Suprapubic skin (tissue), 4 donors: ENCODE measurements at regions not wholly inside any gene's neighbourhood (a gene's known extent, or its start where the extent isn't known, plus 50 kb on each side); places are given as distances from the start of the nearest gene placed in this dataset.

ENCODE experiments used
- DNase-seq, 2 donors: peaks; one replicate each; pipeline ENCODE4 v3.0.0-alpha.2; 2019; ENCODE audit warnings: low spot score in 2 of 2
- H3K27ac ChIP-seq: fragments of 200-600 bp; sonication (generic); one replicate; pipeline ENCODE4 v1.5.1; 2019
- H3K27me3 ChIP-seq: fragments of 200-600 bp; sonication (generic); one replicate; pipeline ENCODE4 v1.5.1; 2019
- H3K36me3 ChIP-seq: fragments of 200-600 bp; sonication (generic); one replicate; pipeline ENCODE4 v1.5.1; 2019
- H3K4me1 ChIP-seq: fragments of 200-600 bp; sonication (generic); one replicate; pipeline ENCODE4 v1.5.1; 2019
- H3K4me3 ChIP-seq: fragments of 200-600 bp; sonication (generic); one replicate; pipeline ENCODE4 v1.5.1; 2019; ENCODE audit warnings: mild to moderate bottlenecking
- H3K9me3 ChIP-seq: fragments of 200-600 bp; sonication (generic); one replicate; pipeline ENCODE4 v1.5.1; 2019
- EP300 ChIP-seq: sonication (generic); formaldehyde crosslinking; IDR thresholded peaks from one replicate; pipeline ENCODE4 v1.6.1; 2017; ENCODE audit warnings: antibody characterized with exemption
- POLR2A ChIP-seq, 2 donors: fragments of 450-650 bp; IDR thresholded peaks; one replicate each; pipeline ENCODE4 v1.6.1; 2017; ENCODE audit warnings: antibody characterized with exemption in 2 of 2, mild to moderate bottlenecking in 2 of 2, moderate library complexity in 2 of 2
- POLR2AphosphoS5 ChIP-seq, 3 donors: sonication (generic); formaldehyde crosslinking; IDR thresholded peaks; one replicate each; pipeline ENCODE4 v1.6.1; 2017; ENCODE audit warnings: antibody characterized with exemption in 3 of 3
- WGBS: methylation state at CpG from one replicate; pipeline ENCODE4 v1.1.5; 2018; 5-methylcytosine and 5-hydroxymethylcytosine counted together
- TF ChIP-seq, protein P1 (sequence below), 2 donors: fragments of 200-600 bp in 1 of 2; fragments of 450-650 bp in 1 of 2; sonication (generic) in 1 of 2; IDR thresholded peaks; one replicate each; pipeline ENCODE4 v1.5.1; 2016 to 2019; ENCODE audit warnings: antibody characterized with exemption in 2 of 2, mild to moderate bottlenecking in 1 of 2, moderate library complexity in 1 of 2

- no peaks in the 10 kb centered on the region for H3K9me3 ChIP-seq
- H3K4me1 ChIP-seq = peaks cover 30% of the 10 kb centered on the region
- 33% methylated on average over 5 of the region's 5 CpGs for WGBS
- TF ChIP-seq POLR2A (IDR thresholded peaks at IDR 0.05) = no peak
- TF ChIP-seq POLR2AphosphoS5 (IDR thresholded peaks at IDR 0.05) = no peak
- no peak for TF ChIP-seq EP300
- TF ChIP-seq, protein P1, sequence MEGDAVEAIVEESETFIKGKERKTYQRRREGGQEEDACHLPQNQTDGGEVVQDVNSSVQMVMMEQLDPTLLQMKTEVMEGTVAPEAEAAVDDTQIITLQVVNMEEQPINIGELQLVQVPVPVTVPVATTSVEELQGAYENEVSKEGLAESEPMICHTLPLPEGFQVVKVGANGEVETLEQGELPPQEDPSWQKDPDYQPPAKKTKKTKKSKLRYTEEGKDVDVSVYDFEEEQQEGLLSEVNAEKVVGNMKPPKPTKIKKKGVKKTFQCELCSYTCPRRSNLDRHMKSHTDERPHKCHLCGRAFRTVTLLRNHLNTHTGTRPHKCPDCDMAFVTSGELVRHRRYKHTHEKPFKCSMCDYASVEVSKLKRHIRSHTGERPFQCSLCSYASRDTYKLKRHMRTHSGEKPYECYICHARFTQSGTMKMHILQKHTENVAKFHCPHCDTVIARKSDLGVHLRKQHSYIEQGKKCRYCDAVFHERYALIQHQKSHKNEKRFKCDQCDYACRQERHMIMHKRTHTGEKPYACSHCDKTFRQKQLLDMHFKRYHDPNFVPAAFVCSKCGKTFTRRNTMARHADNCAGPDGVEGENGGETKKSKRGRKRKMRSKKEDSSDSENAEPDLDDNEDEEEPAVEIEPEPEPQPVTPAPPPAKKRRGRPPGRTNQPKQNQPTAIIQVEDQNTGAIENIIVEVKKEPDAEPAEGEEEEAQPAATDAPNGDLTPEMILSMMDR (IDR thresholded peaks at IDR 0.05) = no peak
- H3K4me3 ChIP-seq = no peak overlapping the region
- no peaks in the 10 kb centered on the region for H3K36me3 ChIP-seq
- H3K27me3 ChIP-seq = no peaks in the 10 kb centered on the region
- H3K27ac ChIP-seq = no peak overlapping the region
- DNase-seq = no peak
Observed at GRCh38 chr7:25672496-25672895, 444.2 kb upstream of the NPVF start.

GRCh38 chr7:25675789-25676474, 447.6 kb upstream of the NPVF start:
- Histone ChIP-seq H3K27ac (no peak overlapping the region), H3K27me3 (no peaks in the 10 kb centered on the region), H3K36me3 (no peaks in the 10 kb centered on the region), H3K9me3 (no peaks in the 10 kb centered on the region), H3K4me3 (no peak overlapping the region), H3K4me1 (peaks cover 9% of the 10 kb centered on the region)
- TF ChIP-seq EP300 (no peak), POLR2A (IDR thresholded peaks at IDR 0.05) (no peak), POLR2AphosphoS5 (IDR thresholded peaks at IDR 0.05) (no peak)
- TF ChIP-seq, protein P1 (IDR thresholded peaks at IDR 0.05) = no peak
- 70% methylated on average over 4 of the region's 4 CpGs for WGBS
- DNase-seq = no peak

GRCh38 chr7:25677595-25677994, 449.3 kb upstream of the NPVF start:
- TF ChIP-seq EP300 = no peak
- TF ChIP-seq POLR2A (IDR thresholded peaks at IDR 0.05) = no peak
- TF ChIP-seq, protein P1 (IDR thresholded peaks at IDR 0.05) = no peak
- no peak for TF ChIP-seq POLR2AphosphoS5 (IDR thresholded peaks at IDR 0.05)
- 86% methylated on average over 4 of the region's 4 CpGs for WGBS
- Histone ChIP-seq H3K27me3 (no peaks in the 10 kb centered on the region), H3K4me1 (no peaks in the 10 kb centered on the region), H3K4me3 (no peak overlapping the region), H3K9me3 (no peaks in the 10 kb centered on the region), H3K27ac (no peak overlapping the region), H3K36me3 (no peaks in the 10 kb centered on the region)
- DNase-seq = no peak

DNA sequence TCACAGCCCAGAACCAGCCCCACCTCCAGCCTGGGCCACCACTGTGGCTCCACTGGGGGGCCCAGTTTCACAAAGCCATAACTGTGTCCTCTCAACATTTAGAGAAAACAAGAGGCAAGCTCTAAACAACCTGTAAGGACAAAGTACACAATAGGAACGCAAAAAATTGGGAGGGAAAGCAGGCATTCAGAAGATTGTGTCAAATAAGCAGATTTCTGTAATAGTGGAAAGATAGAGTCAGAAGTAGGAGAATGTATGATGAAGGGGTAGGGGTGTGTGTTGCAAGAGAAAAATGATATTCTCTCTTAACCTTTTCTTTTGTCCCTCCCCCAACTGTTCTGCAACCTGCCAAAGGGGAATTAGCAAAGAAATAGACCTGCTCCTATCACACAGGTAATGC, 449.9 kb upstream of the NPVF start:
- WGBS = 96% methylated on average over 1 of the region's 1 CpG
- Histone ChIP-seq H3K9me3 (no peaks in the 10 kb centered on the region), H3K4me1 (no peaks in the 10 kb centered on the region), H3K27ac (no peak overlapping the region), H3K27me3 (no peaks in the 10 kb centered on the region), H3K4me3 (no peak overlapping the region), H3K36me3 (no peaks in the 10 kb centered on the region)
- TF ChIP-seq, protein P1 (IDR thresholded peaks at IDR 0.05) = no peak
- TF ChIP-seq POLR2A (IDR thresholded peaks at IDR 0.05) (no peak), EP300 (no peak), POLR2AphosphoS5 (IDR thresholded peaks at IDR 0.05) (no peak)
- DNase-seq = no peak

DNA sequence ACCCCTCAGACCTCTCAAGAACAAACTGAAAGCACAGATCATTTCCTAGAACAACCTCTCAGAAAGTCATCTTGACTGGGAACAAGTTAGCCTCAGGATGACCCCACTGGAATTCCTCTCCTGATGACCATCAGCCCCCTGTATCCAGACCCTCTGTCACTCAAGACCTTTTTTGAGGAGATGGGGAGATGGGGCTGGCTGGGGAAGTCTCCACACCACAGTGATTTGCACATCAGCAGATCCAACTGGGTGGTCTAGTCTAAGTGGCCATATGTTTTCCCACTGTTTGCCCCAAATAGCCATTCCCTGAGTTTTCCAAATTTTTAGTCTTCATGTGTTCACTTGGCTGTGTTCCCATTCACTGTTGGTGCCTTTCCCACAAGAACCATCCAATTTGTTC, 452.4 kb upstream of the NPVF start:
- no peaks in the 10 kb centered on the region for H3K4me1 ChIP-seq
- H3K27ac ChIP-seq = no peak overlapping the region
- H3K27me3 ChIP-seq = no peaks in the 10 kb centered on the region
- TF ChIP-seq POLR2AphosphoS5 (IDR thresholded peaks at IDR 0.05) = no peak
- TF ChIP-seq, protein P1 (IDR thresholded peaks at IDR 0.05) = no peak
- no peak for TF ChIP-seq POLR2A (IDR thresholded peaks at IDR 0.05)
- no peak for TF ChIP-seq EP300
- DNase-seq = no peak
- H3K9me3 ChIP-seq = no peaks in the 10 kb centered on the region
- no peak overlapping the region for H3K4me3 ChIP-seq
- H3K36me3 ChIP-seq = no peaks in the 10 kb centered on the region
